Lower lobe of right lung (tissue), 2 donors: ENCODE measurements at regions not wholly inside any gene's neighbourhood (a gene's known extent, or its start where the extent isn't known, plus 50 kb on each side); places are given as distances from the start of the nearest gene placed in this dataset.

ENCODE experiments used
- ATAC-seq, 2 donors: fragments of 200-7000 bp; cut with Tn5 transposase; one replicate each; pipeline ENCODE4 v1.9.1; 2020 to 2022; ENCODE audit warnings: mild to moderate bottlenecking in 2 of 2, moderate library complexity in 2 of 2
- DNase-seq: peaks from one replicate; pipeline ENCODE4 v3.0.0-alpha.2; 2020
- H3K27ac ChIP-seq: fragments of 200-600 bp; one replicate; pipeline ENCODE4 v1.8.0; 2022
- H3K27me3 ChIP-seq: fragments of 200-600 bp; one replicate; pipeline ENCODE4 v1.8.0; 2022; ENCODE audit warnings: low read depth
- H3K36me3 ChIP-seq: fragments of 200-600 bp; one replicate; pipeline ENCODE4 v1.8.0; 2022; ENCODE audit warnings: mild to moderate bottlenecking
- H3K4me1 ChIP-seq: fragments of 200-600 bp; one replicate; pipeline ENCODE4 v1.8.0; 2022
- H3K4me3 ChIP-seq: fragments of 200-600 bp; one replicate; pipeline ENCODE4 v1.8.0; 2022; ENCODE audit warnings: mild to moderate bottlenecking
- H3K9me3 ChIP-seq: fragments of 200-600 bp; one replicate; pipeline ENCODE4 v1.8.0; 2022
- intact Hi-C: fragments of 100-400 bp; cut with DNase I; formaldehyde crosslinking; loops from one replicate; pipeline ENCODE4 v1.11.0; 2022
- TF ChIP-seq, protein P1 (sequence below): fragments of 200-600 bp; IDR thresholded peaks from one replicate; pipeline ENCODE4 v1.8.0; 2022; ENCODE audit warnings: antibody characterized with exemption, mild to moderate bottlenecking
- donor health status: DM: no; HTN: yes; CAD: no; lungs with severe emphysema.

DNA sequence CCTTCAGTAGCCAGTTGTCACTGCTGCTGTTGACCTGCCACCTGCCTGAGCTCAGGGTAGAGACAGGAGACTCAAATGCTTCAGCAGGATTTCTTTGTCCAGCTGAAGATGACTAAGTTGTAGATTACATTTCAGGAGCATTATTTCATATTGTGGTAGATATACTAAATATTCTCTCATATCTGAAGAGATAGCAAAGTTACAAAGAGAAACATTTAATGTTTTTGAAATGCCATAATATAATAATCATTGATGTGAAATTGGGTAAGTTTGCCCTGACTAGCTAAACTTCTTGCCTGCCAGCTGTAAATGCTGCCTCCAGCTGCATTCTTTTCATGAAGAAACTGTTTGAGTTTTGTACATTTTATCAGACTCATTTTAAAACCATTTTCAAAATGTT lies 247.6 kb upstream of the CNKSR2 start:
- Histone ChIP-seq H3K4me3 (no peak overlapping the region), H3K9me3 (no peaks in the 10 kb centered on the region), H3K36me3 (no peaks in the 10 kb centered on the region), H3K27ac (no peak overlapping the region), H3K4me1 (no peaks in the 10 kb centered on the region), H3K27me3 (no peaks in the 10 kb centered on the region)
- intact Hi-C loops: no loop called here
- ATAC-seq (no peak), DNase-seq (no peak)
- TF ChIP-seq, protein P1, sequence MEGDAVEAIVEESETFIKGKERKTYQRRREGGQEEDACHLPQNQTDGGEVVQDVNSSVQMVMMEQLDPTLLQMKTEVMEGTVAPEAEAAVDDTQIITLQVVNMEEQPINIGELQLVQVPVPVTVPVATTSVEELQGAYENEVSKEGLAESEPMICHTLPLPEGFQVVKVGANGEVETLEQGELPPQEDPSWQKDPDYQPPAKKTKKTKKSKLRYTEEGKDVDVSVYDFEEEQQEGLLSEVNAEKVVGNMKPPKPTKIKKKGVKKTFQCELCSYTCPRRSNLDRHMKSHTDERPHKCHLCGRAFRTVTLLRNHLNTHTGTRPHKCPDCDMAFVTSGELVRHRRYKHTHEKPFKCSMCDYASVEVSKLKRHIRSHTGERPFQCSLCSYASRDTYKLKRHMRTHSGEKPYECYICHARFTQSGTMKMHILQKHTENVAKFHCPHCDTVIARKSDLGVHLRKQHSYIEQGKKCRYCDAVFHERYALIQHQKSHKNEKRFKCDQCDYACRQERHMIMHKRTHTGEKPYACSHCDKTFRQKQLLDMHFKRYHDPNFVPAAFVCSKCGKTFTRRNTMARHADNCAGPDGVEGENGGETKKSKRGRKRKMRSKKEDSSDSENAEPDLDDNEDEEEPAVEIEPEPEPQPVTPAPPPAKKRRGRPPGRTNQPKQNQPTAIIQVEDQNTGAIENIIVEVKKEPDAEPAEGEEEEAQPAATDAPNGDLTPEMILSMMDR: no peak

DNA sequence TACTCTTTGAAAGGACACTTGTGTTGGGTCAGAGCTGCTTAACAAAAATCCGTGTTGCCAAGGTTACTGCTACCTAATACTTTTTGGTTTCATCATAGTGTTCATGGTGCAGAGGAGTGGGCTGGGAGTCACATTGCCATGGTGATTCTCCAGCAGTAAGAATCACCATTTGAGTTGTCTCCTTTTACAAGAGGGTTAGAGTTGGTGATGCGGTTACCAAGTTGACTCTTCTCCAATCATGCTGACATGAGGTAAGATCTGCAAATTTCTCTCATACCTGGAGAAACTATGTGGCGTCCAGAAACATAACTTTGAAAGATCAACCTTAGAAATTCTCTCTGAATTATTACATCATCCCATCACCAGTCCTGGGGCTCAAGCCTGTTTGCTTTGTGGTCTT lies 242.9 kb upstream of the CNKSR2 start:
- H3K27ac ChIP-seq: no peak overlapping the region
- DNase-seq (no peak), ATAC-seq (no peak)
- H3K27me3 ChIP-seq: no peaks in the 10 kb centered on the region
- intact Hi-C loops: no loop called here
- no peaks in the 10 kb centered on the region for H3K36me3 ChIP-seq
- H3K9me3 ChIP-seq: no peaks in the 10 kb centered on the region
- TF ChIP-seq, protein P1: no peak
- H3K4me1 ChIP-seq: no peaks in the 10 kb centered on the region
- H3K4me3 ChIP-seq: no peak overlapping the region

- TF ChIP-seq, protein P1: no peak
These were observed 242.4 kb upstream of the CNKSR2 start for GRCh38 chrX:21131786-21132185.

DNA sequence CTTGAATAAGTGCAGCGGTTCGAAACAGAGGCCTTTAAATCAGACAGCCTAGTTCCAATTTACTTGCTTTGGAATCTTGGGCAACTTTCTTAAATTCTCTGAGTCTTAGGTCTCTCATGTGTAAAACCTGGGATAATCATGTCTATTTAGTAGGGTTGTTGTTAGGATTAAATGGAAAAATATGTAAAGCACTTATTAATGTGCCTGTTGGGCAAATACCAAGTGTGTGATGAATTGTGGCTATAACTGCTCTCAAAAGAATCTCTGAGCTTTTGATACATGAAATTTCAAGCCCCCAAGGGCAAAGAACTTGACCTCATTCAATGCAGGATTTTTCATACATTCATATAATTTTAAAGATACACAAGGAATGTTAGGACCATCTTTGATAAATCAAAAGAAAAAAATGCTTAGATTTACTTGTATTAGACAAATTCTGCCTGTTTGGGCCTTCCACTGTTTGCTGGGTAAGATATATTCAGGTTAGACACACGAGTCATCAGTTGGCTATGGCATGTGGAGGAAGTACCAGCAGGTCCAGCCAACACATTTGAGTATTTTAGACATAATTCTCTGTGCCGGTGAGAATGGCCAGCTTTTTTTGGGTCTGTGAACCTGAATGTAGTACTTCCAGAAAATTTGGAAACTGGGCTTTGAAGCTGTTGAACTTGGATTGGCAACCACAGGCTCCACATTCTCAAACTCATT lies 241.4 kb upstream of the CNKSR2 start:
- DNase-seq (no peak), ATAC-seq (no peak)
- Histone ChIP-seq H3K27ac (no peak overlapping the region), H3K36me3 (no peaks in the 10 kb centered on the region), H3K27me3 (no peaks in the 10 kb centered on the region), H3K9me3 (no peaks in the 10 kb centered on the region), H3K4me3 (no peak overlapping the region), H3K4me1 (no peaks in the 10 kb centered on the region)
- TF ChIP-seq, protein P1: no peak
- intact Hi-C loops: no loop called here

More at GRCh38 chrX:21131786-21132185, 242.4 kb upstream of the CNKSR2 start:
- intact Hi-C loops: no loop called here
- Histone ChIP-seq H3K9me3 (no peaks in the 10 kb centered on the region), H3K4me3 (no peak overlapping the region), H3K4me1 (no peaks in the 10 kb centered on the region), H3K27me3 (no peaks in the 10 kb centered on the region), H3K27ac (no peak overlapping the region), H3K36me3 (no peaks in the 10 kb centered on the region)
- no peak for DNase-seq
- no peak for ATAC-seq

- no peak for DNase-seq
- Histone ChIP-seq H3K9me3 (no peaks in the 10 kb centered on the region), H3K36me3 (no peaks in the 10 kb centered on the region), H3K4me1 (no peaks in the 10 kb centered on the region), H3K27ac (no peak overlapping the region), H3K4me3 (no peak overlapping the region), H3K27me3 (no peaks in the 10 kb centered on the region)
- intact Hi-C loops: no loop called here
- TF ChIP-seq, protein P1: no peak
- no peak for ATAC-seq
These were observed 224.0 kb upstream of the CNKSR2 start for GRCh38 chrX:21150208-21150607.
